ENCODE measurements at regions not wholly inside any gene's neighbourhood (a gene's known extent, or its start where the extent isn't known, plus 50 kb on each side); places are given as distances from the start of the nearest gene placed in this dataset.
"Not testable (repeated sequence)": the region's sequence is repeated elsewhere in the genome, so short reads cannot be mapped to it uniquely, and the experiment has no call there.

DNA sequence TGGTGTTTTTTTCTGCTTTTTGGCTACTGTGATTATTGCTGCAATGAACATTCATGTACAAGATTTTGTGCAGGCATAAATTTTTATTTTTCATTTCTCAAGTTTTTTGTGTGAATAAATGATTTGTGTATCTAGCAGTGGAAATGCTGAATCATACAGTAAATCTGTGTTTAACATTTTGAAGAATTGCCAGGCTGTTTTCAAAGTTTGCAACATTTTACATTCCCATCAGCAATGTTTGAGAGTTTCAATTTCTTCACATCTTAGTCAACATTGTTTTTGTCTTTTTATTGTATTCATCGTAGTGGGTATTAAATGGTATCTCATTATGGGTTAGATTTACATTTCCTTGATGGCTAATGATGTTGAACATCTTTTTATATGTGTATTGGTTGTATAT is 98.8 kb upstream of the RBMS1 start:
- no peak overlapping the region for H3K27ac Mint-ChIP-seq
- H3K4me1 Mint-ChIP-seq (ENCODE audit: low read depth): peaks cover 8% of the 10 kb centered on the region
- no peak for DNase-seq
- peaks cover 6% of the 10 kb centered on the region for H3K9me3 Mint-ChIP-seq
- no peaks in the 10 kb centered on the region for H3K27me3 Mint-ChIP-seq (ENCODE audit: low read depth)
- no peak overlapping the region for H3K4me3 Mint-ChIP-seq
- no peaks in the 10 kb centered on the region for H3K36me3 Mint-ChIP-seq (ENCODE audit: low read depth)
- intact Hi-C loops (cut with micrococcal nuclease): no loop called here
- CTCF ChIA-PET: no interaction called here

DNA sequence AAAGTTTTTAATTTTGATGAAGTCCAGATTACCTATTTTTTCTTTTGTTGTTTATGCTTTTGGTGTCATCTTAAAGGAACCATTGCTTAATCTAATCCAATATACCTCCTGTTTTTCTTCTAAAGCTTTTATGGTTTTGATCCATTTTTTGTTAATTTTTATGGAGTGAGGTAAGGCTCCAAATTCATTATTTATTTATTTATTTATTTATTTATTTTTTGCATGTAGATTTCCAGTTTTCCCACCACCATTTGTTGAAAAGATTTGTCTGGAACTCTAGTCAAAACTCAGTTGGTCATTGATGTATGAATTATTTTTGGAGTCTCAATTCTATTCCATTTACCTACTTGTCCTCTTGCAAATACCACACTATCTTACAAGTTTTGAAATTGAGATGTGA is 99.4 kb upstream of the RBMS1 start:
- CTCF ChIA-PET: no interaction called here
- peaks cover 6% of the 10 kb centered on the region for H3K9me3 Mint-ChIP-seq
- DNase-seq: no peak
- no peaks in the 10 kb centered on the region for H3K36me3 Mint-ChIP-seq (ENCODE audit: low read depth)
- no peak overlapping the region for H3K27ac Mint-ChIP-seq
- peaks cover 8% of the 10 kb centered on the region for H3K4me1 Mint-ChIP-seq (ENCODE audit: low read depth)
- H3K4me3 Mint-ChIP-seq: no peak overlapping the region
- intact Hi-C loops (cut with micrococcal nuclease): no loop called here
- no peaks in the 10 kb centered on the region for H3K27me3 Mint-ChIP-seq (ENCODE audit: low read depth)

DNA sequence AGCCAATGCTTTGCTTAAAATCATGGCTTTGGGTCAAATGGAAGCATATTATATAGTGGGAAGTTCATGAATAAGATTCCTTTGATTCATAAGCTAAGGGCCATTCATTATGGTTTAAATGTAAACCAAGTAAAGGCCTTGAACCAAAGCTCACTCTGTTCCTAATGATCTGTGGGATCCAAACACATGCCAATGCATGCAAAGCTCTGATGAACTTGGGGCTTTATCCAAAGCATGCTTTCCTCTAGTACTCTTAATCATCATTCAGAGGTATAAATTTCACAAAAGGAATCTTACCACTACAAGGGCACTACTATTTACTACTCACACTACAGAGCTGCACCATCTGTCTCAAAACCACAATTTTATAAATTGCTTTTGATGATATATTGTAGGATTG is 102.8 kb upstream of the RBMS1 start:
- no peak for DNase-seq
- CTCF ChIA-PET: no interaction called here
- intact Hi-C loops (cut with micrococcal nuclease): no loop called here

DNA sequence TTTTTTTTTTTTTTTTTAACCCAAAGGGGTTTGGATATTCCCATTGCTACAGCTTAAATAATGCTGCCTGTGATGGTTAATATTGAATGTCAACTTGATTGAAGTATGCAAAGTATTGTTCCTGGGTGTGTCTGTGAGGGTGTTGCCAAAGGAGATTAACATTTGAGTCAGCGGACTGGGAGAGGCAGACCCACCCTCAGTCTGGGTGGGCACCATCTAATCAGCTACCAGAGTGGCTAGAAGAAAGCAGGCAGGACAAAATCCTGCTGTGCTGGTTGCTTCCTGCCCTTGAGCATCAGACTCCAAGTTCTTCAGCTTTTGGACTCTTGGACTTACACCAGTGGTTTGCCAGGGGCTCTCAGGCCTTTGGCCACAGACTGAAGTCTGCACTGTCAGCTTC is 106.8 kb upstream of the RBMS1 start:
- H3K27me3 Mint-ChIP-seq (ENCODE audit: low read depth); H3K27ac Mint-ChIP-seq; H3K9me3 Mint-ChIP-seq; H3K36me3 Mint-ChIP-seq (ENCODE audit: low read depth); DNase-seq; H3K4me1 Mint-ChIP-seq (ENCODE audit: low read depth); intact Hi-C loops (cut with micrococcal nuclease); H3K4me3 Mint-ChIP-seq: not testable (repeated sequence)
- CTCF ChIA-PET: interaction anchor here (0.6 kb wide), 1 partner anchor 14 kb away, joined by 3 read pairs; no protein-coding TSS in a partner anchor

More for the DNA sequence above, 102.8 kb upstream of the RBMS1 start:
- Mint-ChIP-seq H3K9me3 (peaks cover 3% of the 10 kb centered on the region), H3K4me1 (ENCODE audit: low read depth) (peaks cover 3% of the 10 kb centered on the region), H3K36me3 (ENCODE audit: low read depth) (no peaks in the 10 kb centered on the region), H3K27ac (no peak overlapping the region), H3K27me3 (ENCODE audit: low read depth) (no peaks in the 10 kb centered on the region), H3K4me3 (no peak overlapping the region)

DNA sequence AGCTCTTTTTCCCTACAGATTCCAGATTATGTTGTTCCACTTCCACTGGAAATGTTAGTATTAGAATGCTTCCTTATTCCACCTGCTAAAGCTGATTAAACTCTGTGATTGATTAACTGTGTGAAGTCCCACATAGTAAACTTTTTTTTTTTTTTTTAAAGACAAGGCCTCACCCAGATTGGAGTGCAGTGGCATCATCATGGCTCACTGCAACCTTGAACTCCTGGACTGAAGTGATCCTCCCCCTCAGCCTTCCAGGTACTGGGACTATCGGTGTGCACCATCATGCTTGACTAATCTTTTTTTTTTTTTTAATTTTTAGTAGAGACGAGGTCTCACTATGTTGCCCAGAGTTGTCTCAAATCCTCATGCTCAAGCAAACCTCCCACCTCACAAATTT is 108.5 kb upstream of the RBMS1 start:
- Mint-ChIP-seq H3K36me3 (ENCODE audit: low read depth) (no peaks in the 10 kb centered on the region), H3K27me3 (ENCODE audit: low read depth) (no peaks in the 10 kb centered on the region), H3K4me3 (no peak overlapping the region), H3K27ac (no peak overlapping the region), H3K9me3 (no peaks in the 10 kb centered on the region), H3K4me1 (ENCODE audit: low read depth) (no peaks in the 10 kb centered on the region)
- intact Hi-C loops (cut with micrococcal nuclease): no loop called here
- CTCF ChIA-PET: no interaction called here
- DNase-seq: no peak

DNA sequence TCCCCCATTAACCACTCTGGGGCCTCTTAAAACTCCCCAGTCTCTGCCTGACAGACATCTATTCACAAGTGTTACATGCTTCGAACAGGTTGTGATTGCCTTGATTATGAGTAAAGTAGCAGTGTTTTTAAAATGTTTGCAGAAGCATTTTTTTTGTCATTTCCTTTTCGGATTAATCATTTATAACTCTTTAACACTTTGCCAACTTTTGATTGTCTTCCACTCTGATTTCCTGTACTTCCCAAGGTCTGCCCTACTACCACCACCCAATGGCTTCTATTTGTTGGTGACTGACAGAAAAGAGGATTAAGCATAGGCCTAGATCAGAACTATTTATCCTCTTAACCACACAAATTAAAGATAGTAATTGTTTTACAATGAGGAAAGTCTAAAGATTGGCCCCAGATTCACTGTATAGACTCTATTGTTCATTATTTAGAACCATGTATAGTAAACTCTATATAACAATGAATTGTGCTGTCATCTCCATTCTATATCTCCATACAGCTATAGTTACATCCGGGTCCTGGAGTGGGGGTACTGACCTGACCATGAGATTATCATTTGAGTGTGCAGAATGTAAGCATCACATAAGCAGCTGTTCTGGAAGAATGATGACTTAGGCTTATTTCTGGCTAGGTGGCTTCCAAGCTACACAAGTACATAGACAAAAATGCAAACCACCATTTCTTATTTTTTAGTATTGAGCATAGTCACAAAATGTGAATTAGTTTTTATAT is 110.3 kb upstream of the RBMS1 start:
- no peak for DNase-seq
- Mint-ChIP-seq H3K27ac (no peak overlapping the region), H3K9me3 (no peaks in the 10 kb centered on the region), H3K4me1 (ENCODE audit: low read depth) (peaks cover 14% of the 10 kb centered on the region), H3K4me3 (no peak overlapping the region), H3K36me3 (ENCODE audit: low read depth) (no peaks in the 10 kb centered on the region), H3K27me3 (ENCODE audit: low read depth) (no peaks in the 10 kb centered on the region)
- intact Hi-C loops (cut with micrococcal nuclease): no loop called here
- CTCF ChIA-PET: no interaction called here

DNA sequence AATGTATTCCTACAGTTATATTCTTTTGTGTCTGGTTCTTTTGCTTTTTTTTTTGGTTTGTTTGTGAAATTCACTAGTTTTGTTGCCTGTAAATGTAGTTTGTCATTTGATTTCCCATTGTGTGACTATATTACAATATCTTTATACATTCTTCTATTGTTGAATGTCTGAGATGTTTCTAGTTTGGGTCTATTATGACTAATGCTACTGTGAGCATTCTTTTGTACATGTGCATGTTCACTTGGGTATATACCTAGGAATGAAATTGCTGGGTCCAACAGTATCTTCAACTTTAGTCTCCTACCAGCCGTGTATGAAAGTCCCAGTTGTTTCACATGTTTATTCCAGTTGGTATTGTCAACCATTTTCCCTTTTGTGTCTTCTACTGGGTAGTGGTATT is 112.7 kb upstream of the RBMS1 start:
- Mint-ChIP-seq H3K27me3 (ENCODE audit: low read depth) (no peaks in the 10 kb centered on the region), H3K4me1 (ENCODE audit: low read depth) (peaks cover 35% of the 10 kb centered on the region), H3K4me3 (no peak overlapping the region), H3K9me3 (no peaks in the 10 kb centered on the region), H3K36me3 (ENCODE audit: low read depth) (no peaks in the 10 kb centered on the region), H3K27ac (no peak overlapping the region)
- no peak for DNase-seq
- intact Hi-C loops (cut with micrococcal nuclease): no loop called here
- CTCF ChIA-PET: interaction anchor here (0.6 kb wide), 2 partner anchors 45 to 64 kb away, joined by 3 read pairs; no protein-coding TSS in a partner anchor

DNA sequence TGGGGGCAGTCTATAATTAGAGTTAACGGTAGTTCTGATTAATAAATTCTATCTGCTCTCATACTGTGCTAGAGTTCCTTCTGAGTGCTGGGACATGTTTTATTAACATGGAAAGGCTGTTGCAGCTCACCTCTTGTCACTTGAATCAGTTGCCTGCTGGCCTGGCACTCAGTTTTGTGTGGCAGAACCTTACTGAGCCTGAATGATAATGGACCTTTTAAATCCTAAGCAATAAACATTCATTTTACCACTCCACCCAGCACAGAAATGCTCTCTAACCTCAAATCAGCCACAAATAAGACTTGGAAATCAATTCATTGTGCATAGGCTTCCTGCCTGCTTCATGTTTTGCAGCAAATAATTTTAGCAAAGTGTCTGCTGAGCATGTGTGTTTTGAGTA is 115.0 kb upstream of the RBMS1 start:
- Mint-ChIP-seq H3K36me3 (ENCODE audit: low read depth) (no peaks in the 10 kb centered on the region), H3K27me3 (ENCODE audit: low read depth) (no peaks in the 10 kb centered on the region), H3K27ac (no peak overlapping the region), H3K9me3 (no peaks in the 10 kb centered on the region), H3K4me3 (no peak overlapping the region), H3K4me1 (ENCODE audit: low read depth) (peaks cover 41% of the 10 kb centered on the region)
- no peak for DNase-seq
- intact Hi-C loops (cut with micrococcal nuclease): no loop called here
- CTCF ChIA-PET: no interaction called here

DNA sequence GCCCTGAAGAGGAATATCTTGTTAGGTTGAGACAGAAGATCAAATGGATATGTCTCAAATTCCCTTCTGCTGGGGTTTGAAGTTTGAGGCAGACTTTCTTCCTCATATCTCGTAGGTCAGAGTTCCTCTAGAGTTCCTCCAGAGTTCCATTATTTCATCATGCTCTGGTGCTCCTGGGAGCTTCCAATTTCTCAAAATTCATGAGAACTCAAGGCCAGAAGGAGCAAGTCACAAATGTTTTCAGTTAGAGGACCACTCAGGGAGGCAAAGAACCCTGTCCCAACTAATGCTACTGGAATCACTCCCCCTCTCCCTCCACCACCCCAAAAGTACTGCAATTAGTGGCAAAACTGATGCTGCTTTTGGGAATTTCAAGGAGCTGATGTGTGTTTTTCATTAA is 115.7 kb upstream of the RBMS1 start:
- no peak overlapping the region for H3K4me3 Mint-ChIP-seq
- CTCF ChIA-PET: no interaction called here
- no peak overlapping the region for H3K27ac Mint-ChIP-seq
- H3K4me1 Mint-ChIP-seq (ENCODE audit: low read depth): peaks cover 41% of the 10 kb centered on the region
- H3K9me3 Mint-ChIP-seq: no peaks in the 10 kb centered on the region
- intact Hi-C loops (cut with micrococcal nuclease): no loop called here
- no peaks in the 10 kb centered on the region for H3K27me3 Mint-ChIP-seq (ENCODE audit: low read depth)
- DNase-seq: no peak
- no peaks in the 10 kb centered on the region for H3K36me3 Mint-ChIP-seq (ENCODE audit: low read depth)

DNA sequence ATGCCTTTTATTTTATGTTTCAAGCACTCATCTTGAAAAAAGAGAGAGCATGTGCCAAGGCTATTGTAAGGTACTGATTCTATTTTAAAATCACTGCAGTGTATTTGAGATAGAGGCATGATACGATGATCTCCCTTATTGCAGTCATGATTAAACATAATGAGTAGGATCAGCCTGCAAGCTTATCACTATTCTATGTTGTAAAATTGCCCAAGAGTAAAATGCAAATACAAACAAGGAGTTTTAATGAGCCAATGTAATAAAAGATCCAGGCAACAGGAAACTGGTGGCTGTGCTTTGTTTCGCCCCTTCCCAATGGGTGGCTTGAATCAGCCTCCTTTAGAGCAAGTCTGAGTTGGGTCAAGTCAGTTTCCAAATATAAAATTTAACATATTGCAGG is 116.4 kb upstream of the RBMS1 start:
- H3K27ac Mint-ChIP-seq: no peak overlapping the region
- no peak overlapping the region for H3K4me3 Mint-ChIP-seq
- no peaks in the 10 kb centered on the region for H3K27me3 Mint-ChIP-seq (ENCODE audit: low read depth)
- CTCF ChIA-PET: no interaction called here
- no peak for DNase-seq
- intact Hi-C loops (cut with micrococcal nuclease): loop anchor here (2.0 kb wide), 1 partner anchor 43 kb away; no protein-coding TSS in a partner anchor
- peaks cover 41% of the 10 kb centered on the region for H3K4me1 Mint-ChIP-seq (ENCODE audit: low read depth)
- peaks cover under 1% of the 10 kb centered on the region for H3K9me3 Mint-ChIP-seq
- no peaks in the 10 kb centered on the region for H3K36me3 Mint-ChIP-seq (ENCODE audit: low read depth)

DNA sequence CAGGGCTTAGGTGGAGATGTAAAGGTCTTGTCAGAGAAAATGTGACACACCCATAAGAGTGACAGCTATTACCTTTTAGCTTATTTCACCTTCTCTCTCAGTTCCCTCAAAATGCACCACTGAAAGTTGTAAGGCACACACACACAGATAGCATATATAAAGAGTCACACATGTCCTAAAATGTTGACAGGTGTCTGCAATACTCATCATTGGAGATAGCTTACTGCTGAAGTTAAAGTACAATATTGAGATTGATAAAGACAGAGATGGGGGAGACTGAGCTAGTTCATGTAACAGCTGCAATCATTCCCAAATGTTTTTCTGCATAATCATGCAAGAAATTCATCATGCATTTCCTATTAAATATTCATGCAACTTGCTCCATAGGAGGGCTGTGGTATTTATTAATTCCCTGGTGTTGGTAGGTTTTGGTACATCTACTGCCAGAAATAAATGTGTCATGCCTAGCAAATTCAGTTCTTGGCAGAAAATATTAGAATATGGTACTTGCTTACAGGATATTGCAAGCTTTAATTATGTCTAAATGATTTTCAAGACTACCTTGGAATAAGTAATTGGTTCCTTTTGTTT is 118.8 kb upstream of the RBMS1 start:
- Mint-ChIP-seq H3K27ac (no peak overlapping the region), H3K4me1 (ENCODE audit: low read depth) (peaks cover 41% of the 10 kb centered on the region), H3K9me3 (peaks cover 16% of the 10 kb centered on the region), H3K4me3 (no peak overlapping the region), H3K27me3 (ENCODE audit: low read depth) (no peaks in the 10 kb centered on the region), H3K36me3 (ENCODE audit: low read depth) (no peaks in the 10 kb centered on the region)
- no peak for DNase-seq
- CTCF ChIA-PET: interaction anchor here (0.7 kb wide), 1 partner anchor 475 kb away, joined by 4 read pairs; no protein-coding TSS in a partner anchor
- intact Hi-C loops (cut with micrococcal nuclease): no loop called here

DNA sequence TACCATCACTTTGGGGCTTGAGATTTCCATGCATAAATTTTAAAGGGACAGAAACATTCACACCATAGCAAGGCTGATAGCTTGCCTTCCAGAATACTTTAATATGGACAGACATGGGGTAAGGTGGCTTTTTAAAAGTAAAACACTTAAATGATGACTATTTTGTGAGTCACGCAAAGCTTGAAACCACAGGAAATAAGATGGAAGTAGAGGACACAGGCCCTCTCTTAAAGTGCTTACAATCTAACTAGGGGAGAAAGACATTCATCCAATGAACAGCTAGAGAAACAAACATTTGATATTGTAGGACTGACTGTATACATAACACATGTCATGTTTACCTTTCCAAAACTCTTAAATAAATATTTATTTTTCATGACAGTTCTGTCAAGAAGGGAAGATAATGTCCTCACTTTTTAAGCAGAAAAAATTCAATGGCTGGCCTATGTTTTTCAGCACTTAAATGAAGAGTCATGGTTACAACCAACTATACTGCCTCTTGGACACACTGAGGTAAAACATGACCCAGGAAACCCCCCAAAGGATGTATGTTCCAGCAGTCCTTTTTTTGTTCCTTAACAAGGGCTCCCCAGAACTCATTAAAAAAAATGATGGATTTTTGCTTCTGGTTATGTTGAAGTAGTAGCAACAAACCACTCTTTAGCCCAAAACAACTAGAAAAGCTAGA is 120.0 kb upstream of the RBMS1 start:
- H3K9me3 Mint-ChIP-seq: peaks cover 16% of the 10 kb centered on the region
- H3K4me1 Mint-ChIP-seq (ENCODE audit: low read depth): peaks cover 31% of the 10 kb centered on the region
- CTCF ChIA-PET: interaction anchor here (0.6 to 1.0 kb wide), 3 partner anchors 13 to 404 kb away, joined by 3 to 4 read pairs (median 3); no protein-coding TSS in a partner anchor
- H3K27ac Mint-ChIP-seq: no peak overlapping the region
- H3K4me3 Mint-ChIP-seq: no peak overlapping the region
- H3K27me3 Mint-ChIP-seq (ENCODE audit: low read depth): no peaks in the 10 kb centered on the region
- no peak for DNase-seq
- no peaks in the 10 kb centered on the region for H3K36me3 Mint-ChIP-seq (ENCODE audit: low read depth)
- intact Hi-C loops (cut with micrococcal nuclease): no loop called here

DNA sequence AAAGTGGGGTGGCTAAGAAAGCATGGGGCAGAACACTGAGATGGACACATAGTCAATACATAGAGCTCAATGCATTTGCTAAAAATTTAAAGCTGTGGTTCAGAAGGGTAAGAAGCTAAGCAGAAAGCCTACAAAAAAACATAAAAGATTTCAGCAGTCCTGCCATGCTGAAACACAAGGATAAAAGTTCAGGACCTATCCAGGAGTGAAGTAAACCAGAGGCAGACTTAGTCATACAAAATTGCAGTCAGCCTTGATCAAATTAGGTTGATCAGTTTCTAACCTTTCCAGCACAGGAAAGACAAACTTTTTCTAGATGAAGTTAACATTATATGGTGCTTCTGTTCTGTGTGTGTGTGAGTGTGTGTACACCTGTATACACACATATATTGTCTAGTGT is 120.8 kb upstream of the RBMS1 start:
- CTCF ChIA-PET: interaction anchor here (0.6 kb wide), 1 partner anchor 14 kb away, joined by 3 read pairs; no protein-coding TSS in a partner anchor

More for the DNA sequence above, 120.8 kb upstream of the RBMS1 start:
- H3K4me3 Mint-ChIP-seq: no peak overlapping the region
- peaks cover 16% of the 10 kb centered on the region for H3K9me3 Mint-ChIP-seq
- no peak for DNase-seq
- intact Hi-C loops (cut with micrococcal nuclease): no loop called here
- H3K27ac Mint-ChIP-seq: no peak overlapping the region
- H3K36me3 Mint-ChIP-seq (ENCODE audit: low read depth): no peaks in the 10 kb centered on the region
- H3K4me1 Mint-ChIP-seq (ENCODE audit: low read depth): peaks cover 25% of the 10 kb centered on the region
- H3K27me3 Mint-ChIP-seq (ENCODE audit: low read depth): no peaks in the 10 kb centered on the region
